ENCODE measurements at regions not wholly inside any gene's neighbourhood (a gene's known extent, or its start where the extent isn't known, plus 50 kb on each side); places are given as distances from the start of the nearest gene placed in this dataset.

DNA sequence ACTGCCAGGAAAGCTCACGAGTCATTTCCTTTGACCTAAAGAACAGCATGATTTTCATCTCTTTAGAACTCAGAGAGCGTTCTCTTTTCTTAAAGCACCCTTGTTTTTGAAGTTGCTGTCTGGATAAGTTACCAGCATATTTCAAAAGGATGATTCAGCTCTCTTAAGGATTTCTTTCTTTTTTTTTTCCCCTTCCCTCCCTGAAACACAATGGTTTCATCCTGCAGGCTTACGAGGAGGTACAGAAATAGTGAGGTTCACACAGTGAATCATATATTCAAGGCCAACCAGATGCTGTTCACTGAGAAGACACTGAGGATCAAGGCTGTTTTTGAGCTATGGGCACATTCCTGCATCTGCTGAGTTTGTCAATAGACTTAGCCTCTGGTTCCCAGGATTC, 257.2 kb downstream of the KIF4B start:
- Histone ChIP-seq H3K79me1 (ENCODE audit: low read depth, low read length) (no peaks in the 10 kb centered on the region), H3K9me3 (replicated peaks in 1 of 2; ENCODE audit: control insufficient read depth in 2 of 2, insufficient read depth in 1 of 2, low read depth in 1 of 2, low read length in 2 of 2) (no peaks in the 10 kb centered on the region), H2BK15ac (ENCODE audit: low read length) (no peak overlapping the region), H4K91ac (ENCODE audit: low read depth, low read length, poor library complexity) (no peak overlapping the region), H3K9ac (ENCODE audit: low read depth, low read length, poor library complexity) (no peak overlapping the region), H3K27ac (replicated peaks; ENCODE audit: low read length) (no peak overlapping the region), H2AFZ (ENCODE audit: low read length) (peak overlapping the region; percentile 28), H2BK120ac (ENCODE audit: low read depth, low read length) (no peak overlapping the region), H3K23ac (ENCODE audit: low read depth, low read length, poor library complexity) (no peak overlapping the region), H4K8ac (ENCODE audit: low read depth, low read length) (no peak overlapping the region), H3K4me1 (ENCODE audit: control insufficient read depth in 2 of 2, insufficient read depth in 1 of 2, low read depth in 1 of 2, low read length in 2 of 2) (peaks cover 0 to 7% of the 10 kb centered on the region in 2 donors), H3K18ac (ENCODE audit: low read length) (no peak overlapping the region), H3K27me3 (ENCODE audit: control insufficient read depth in 3 of 3, insufficient read depth in 3 of 3, low read depth in 1 of 3, low read length in 3 of 3) (no peaks in the 10 kb centered on the region), H2BK12ac (ENCODE audit: low read length) (no peak overlapping the region), H3K4me2 (ENCODE audit: insufficient read depth, low read length, poor library complexity, severe bottlenecking) (no peak overlapping the region), H3K36me3 (replicated peaks in 1 of 2; ENCODE audit: control insufficient read depth in 2 of 2, insufficient read depth in 2 of 2, low read length in 2 of 2) (no peaks in the 10 kb centered on the region), H2AK5ac (ENCODE audit: low read depth, low read length) (no peak overlapping the region), H3K4me3 (ENCODE audit: low read length in 2 of 2) (no peak overlapping the region), H3K4ac (ENCODE audit: low read length) (no peak overlapping the region), H2BK5ac (ENCODE audit: low read length) (no peak overlapping the region), H3K14ac (ENCODE audit: low read length) (no peak overlapping the region)
- WGBS, 2 donors (ENCODE audit: extremely low coverage in 2 of 2, insufficient read length in 2 of 2, insufficient replicate concordance in 1 of 2), result no CpG with 5 or more reads among the region's 3 CpGs
- DNase-seq (ENCODE audit: low spot score), result no peak

DNA sequence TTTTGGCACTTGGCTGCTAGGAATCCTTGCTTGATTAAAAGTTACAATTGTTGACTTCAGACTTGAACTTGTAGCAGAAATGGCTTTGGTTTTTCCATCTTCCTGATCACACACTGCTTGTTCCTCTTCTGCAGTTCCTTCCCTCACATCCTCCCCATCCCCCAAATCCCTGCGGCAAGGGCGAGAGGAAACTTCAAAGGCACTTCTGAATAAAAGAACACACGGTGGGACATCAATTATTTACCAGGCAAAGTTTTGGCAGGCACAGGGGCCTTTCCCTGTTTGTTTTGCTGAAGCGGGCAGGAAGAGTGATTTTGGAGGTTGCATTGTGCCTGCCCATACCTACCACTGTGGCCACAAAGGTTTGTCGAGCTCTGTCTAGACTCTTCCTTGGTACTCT, 260.9 kb downstream of the KIF4B start:
- WGBS, 2 donors (ENCODE audit: extremely low coverage in 2 of 2, insufficient read length in 2 of 2, insufficient replicate concordance in 1 of 2), result no CpG with 5 or more reads among the region's 5 CpGs
- no peaks in the 10 kb centered on the region for H3K27me3 ChIP-seq (ENCODE audit: control insufficient read depth in 3 of 3, insufficient read depth in 3 of 3, low read depth in 1 of 3, low read length in 3 of 3)
- no peak overlapping the region for H4K8ac ChIP-seq (ENCODE audit: low read depth, low read length)
- H3K9me3 ChIP-seq (replicated peaks in 1 of 2; ENCODE audit: control insufficient read depth in 2 of 2, insufficient read depth in 1 of 2, low read depth in 1 of 2, low read length in 2 of 2), result no peaks in the 10 kb centered on the region
- H3K4ac ChIP-seq (ENCODE audit: low read length), result no peak overlapping the region
- no peak overlapping the region for H4K91ac ChIP-seq (ENCODE audit: low read depth, low read length, poor library complexity)
- no peak overlapping the region for H2BK15ac ChIP-seq (ENCODE audit: low read length)
- H3K14ac ChIP-seq (ENCODE audit: low read length), result no peak overlapping the region
- no peaks in the 10 kb centered on the region for H3K79me1 ChIP-seq (ENCODE audit: low read depth, low read length)
- H3K4me1 ChIP-seq (ENCODE audit: control insufficient read depth in 2 of 2, insufficient read depth in 1 of 2, low read depth in 1 of 2, low read length in 2 of 2), result peaks cover 0 to 7% of the 10 kb centered on the region in 2 donors
- DNase-seq (ENCODE audit: low spot score), result no peak
- H2BK5ac ChIP-seq (ENCODE audit: low read length), result no peak overlapping the region
- no peak overlapping the region for H2BK12ac ChIP-seq (ENCODE audit: low read length)
- no peak overlapping the region for H3K18ac ChIP-seq (ENCODE audit: low read length)
- H3K36me3 ChIP-seq (replicated peaks in 1 of 2; ENCODE audit: control insufficient read depth in 2 of 2, insufficient read depth in 2 of 2, low read length in 2 of 2), result no peaks in the 10 kb centered on the region
- no peak overlapping the region for H3K9ac ChIP-seq (ENCODE audit: low read depth, low read length, poor library complexity)
- H2BK120ac ChIP-seq (ENCODE audit: low read depth, low read length), result no peak overlapping the region
- no peak overlapping the region for H3K4me3 ChIP-seq (ENCODE audit: low read length in 2 of 2)
- no peak overlapping the region for H2AK5ac ChIP-seq (ENCODE audit: low read depth, low read length)
- no peak overlapping the region for H3K23ac ChIP-seq (ENCODE audit: low read depth, low read length, poor library complexity)
- H3K27ac ChIP-seq (replicated peaks; ENCODE audit: low read length), result no peak overlapping the region
- H2AFZ ChIP-seq (ENCODE audit: low read length), result no peak overlapping the region
- no peak overlapping the region for H3K4me2 ChIP-seq (ENCODE audit: insufficient read depth, low read length, poor library complexity, severe bottlenecking)

DNA sequence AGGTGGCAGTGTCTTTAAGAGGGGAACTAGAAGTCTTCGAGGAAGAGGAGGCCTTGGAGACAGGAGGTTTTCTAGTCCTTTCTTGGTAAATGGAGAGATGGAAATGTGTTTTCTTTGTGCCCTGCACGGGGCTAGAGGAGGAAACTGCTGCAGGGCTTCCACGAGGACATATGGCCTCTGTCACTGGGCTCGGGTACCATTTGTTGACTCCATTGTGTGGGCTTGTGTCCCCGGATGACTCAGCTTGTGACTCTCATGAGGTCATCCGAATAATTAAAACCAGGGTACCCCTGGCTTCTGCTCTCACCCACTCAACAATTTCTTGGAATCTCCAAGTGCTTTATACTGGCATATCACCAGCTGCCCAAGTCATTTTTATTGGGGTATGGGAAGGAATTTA, 261.7 kb downstream of the KIF4B start:
- H3K14ac ChIP-seq (ENCODE audit: low read length), result no peak overlapping the region
- no peak overlapping the region for H3K4me3 ChIP-seq (ENCODE audit: low read length in 2 of 2)
- H2BK15ac ChIP-seq (ENCODE audit: low read length), result no peak overlapping the region
- no peak overlapping the region for H3K23ac ChIP-seq (ENCODE audit: low read depth, low read length, poor library complexity)
- no peak overlapping the region for H3K4ac ChIP-seq (ENCODE audit: low read length)
- WGBS, 2 donors (ENCODE audit: extremely low coverage in 2 of 2, insufficient read length in 2 of 2, insufficient replicate concordance in 1 of 2), result no CpG with 5 or more reads among the region's 6 CpGs
- no peaks in the 10 kb centered on the region for H3K36me3 ChIP-seq (replicated peaks in 1 of 2; ENCODE audit: control insufficient read depth in 2 of 2, insufficient read depth in 2 of 2, low read length in 2 of 2)
- no peaks in the 10 kb centered on the region for H3K79me1 ChIP-seq (ENCODE audit: low read depth, low read length)
- H2BK120ac ChIP-seq (ENCODE audit: low read depth, low read length), result no peak overlapping the region
- H3K9me3 ChIP-seq (replicated peaks in 1 of 2; ENCODE audit: control insufficient read depth in 2 of 2, insufficient read depth in 1 of 2, low read depth in 1 of 2, low read length in 2 of 2), result no peaks in the 10 kb centered on the region
- no peak overlapping the region for H3K4me2 ChIP-seq (ENCODE audit: insufficient read depth, low read length, poor library complexity, severe bottlenecking)
- H2AK5ac ChIP-seq (ENCODE audit: low read depth, low read length), result no peak overlapping the region
- peaks cover 0 to 7% of the 10 kb centered on the region in 2 donors for H3K4me1 ChIP-seq (ENCODE audit: control insufficient read depth in 2 of 2, insufficient read depth in 1 of 2, low read depth in 1 of 2, low read length in 2 of 2)
- H3K27me3 ChIP-seq (ENCODE audit: control insufficient read depth in 3 of 3, insufficient read depth in 3 of 3, low read depth in 1 of 3, low read length in 3 of 3), result no peaks in the 10 kb centered on the region
- H4K8ac ChIP-seq (ENCODE audit: low read depth, low read length), result no peak overlapping the region
- no peak overlapping the region for H3K9ac ChIP-seq (ENCODE audit: low read depth, low read length, poor library complexity)
- no peak overlapping the region for H2BK12ac ChIP-seq (ENCODE audit: low read length)
- no peak overlapping the region for H3K27ac ChIP-seq (replicated peaks; ENCODE audit: low read length)
- H4K91ac ChIP-seq (ENCODE audit: low read depth, low read length, poor library complexity), result no peak overlapping the region
- DNase-seq (ENCODE audit: low spot score), result no peak
- no peak overlapping the region for H3K18ac ChIP-seq (ENCODE audit: low read length)
- H2BK5ac ChIP-seq (ENCODE audit: low read length), result no peak overlapping the region
- no peak overlapping the region for H2AFZ ChIP-seq (ENCODE audit: low read length)

DNA sequence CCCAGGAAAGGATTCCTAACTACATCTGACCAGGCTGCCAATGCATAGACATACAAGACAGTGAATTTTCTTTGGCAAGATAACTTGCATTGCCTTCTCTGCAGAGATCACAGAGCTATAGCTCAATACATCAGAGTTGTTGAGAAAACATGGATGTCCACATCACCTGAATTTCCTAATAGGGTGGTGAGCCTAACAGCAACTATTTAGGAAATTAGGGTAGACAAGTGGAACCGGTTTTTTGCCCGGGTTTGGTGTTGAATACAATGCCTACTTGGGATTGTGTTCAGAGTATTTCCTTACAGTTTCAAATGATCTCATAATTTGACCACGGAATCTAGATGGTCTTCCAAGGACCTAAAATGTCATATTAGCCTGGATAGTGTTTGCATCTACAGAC, 262.7 kb downstream of the KIF4B start:
- Histone ChIP-seq H2AFZ (ENCODE audit: low read length) (no peak overlapping the region), H3K4me1 (ENCODE audit: control insufficient read depth in 2 of 2, insufficient read depth in 1 of 2, low read depth in 1 of 2, low read length in 2 of 2) (peaks cover 0 to 5% of the 10 kb centered on the region in 2 donors), H3K9me3 (replicated peaks in 1 of 2; ENCODE audit: control insufficient read depth in 2 of 2, insufficient read depth in 1 of 2, low read depth in 1 of 2, low read length in 2 of 2) (no peaks in the 10 kb centered on the region), H2AK5ac (ENCODE audit: low read depth, low read length) (no peak overlapping the region), H2BK120ac (ENCODE audit: low read depth, low read length) (no peak overlapping the region), H3K4me3 (ENCODE audit: low read length in 2 of 2) (no peak overlapping the region), H3K27ac (replicated peaks; ENCODE audit: low read length) (no peak overlapping the region), H3K18ac (ENCODE audit: low read length) (no peak overlapping the region), H3K23ac (ENCODE audit: low read depth, low read length, poor library complexity) (no peak overlapping the region), H2BK5ac (ENCODE audit: low read length) (no peak overlapping the region), H3K36me3 (replicated peaks in 1 of 2; ENCODE audit: control insufficient read depth in 2 of 2, insufficient read depth in 2 of 2, low read length in 2 of 2) (no peaks in the 10 kb centered on the region), H2BK15ac (ENCODE audit: low read length) (no peak overlapping the region), H3K27me3 (ENCODE audit: control insufficient read depth in 3 of 3, insufficient read depth in 3 of 3, low read depth in 1 of 3, low read length in 3 of 3) (no peaks in the 10 kb centered on the region), H3K79me1 (ENCODE audit: low read depth, low read length) (no peaks in the 10 kb centered on the region), H3K14ac (ENCODE audit: low read length) (no peak overlapping the region), H3K4ac (ENCODE audit: low read length) (no peak overlapping the region), H2BK12ac (ENCODE audit: low read length) (no peak overlapping the region), H3K9ac (ENCODE audit: low read depth, low read length, poor library complexity) (no peak overlapping the region), H4K91ac (ENCODE audit: low read depth, low read length, poor library complexity) (no peak overlapping the region), H3K4me2 (ENCODE audit: insufficient read depth, low read length, poor library complexity, severe bottlenecking) (no peak overlapping the region), H4K8ac (ENCODE audit: low read depth, low read length) (no peak overlapping the region)
- WGBS, 2 donors (ENCODE audit: extremely low coverage in 2 of 2, insufficient read length in 2 of 2, insufficient replicate concordance in 1 of 2), result no CpG with 5 or more reads among the region's 3 CpGs
- DNase-seq (ENCODE audit: low spot score), result no peak
